ENCODE measurements at regions not wholly inside any gene's neighbourhood (a gene's known extent, or its start where the extent isn't known, plus 50 kb on each side); places are given as distances from the start of the nearest gene placed in this dataset.

DNA sequence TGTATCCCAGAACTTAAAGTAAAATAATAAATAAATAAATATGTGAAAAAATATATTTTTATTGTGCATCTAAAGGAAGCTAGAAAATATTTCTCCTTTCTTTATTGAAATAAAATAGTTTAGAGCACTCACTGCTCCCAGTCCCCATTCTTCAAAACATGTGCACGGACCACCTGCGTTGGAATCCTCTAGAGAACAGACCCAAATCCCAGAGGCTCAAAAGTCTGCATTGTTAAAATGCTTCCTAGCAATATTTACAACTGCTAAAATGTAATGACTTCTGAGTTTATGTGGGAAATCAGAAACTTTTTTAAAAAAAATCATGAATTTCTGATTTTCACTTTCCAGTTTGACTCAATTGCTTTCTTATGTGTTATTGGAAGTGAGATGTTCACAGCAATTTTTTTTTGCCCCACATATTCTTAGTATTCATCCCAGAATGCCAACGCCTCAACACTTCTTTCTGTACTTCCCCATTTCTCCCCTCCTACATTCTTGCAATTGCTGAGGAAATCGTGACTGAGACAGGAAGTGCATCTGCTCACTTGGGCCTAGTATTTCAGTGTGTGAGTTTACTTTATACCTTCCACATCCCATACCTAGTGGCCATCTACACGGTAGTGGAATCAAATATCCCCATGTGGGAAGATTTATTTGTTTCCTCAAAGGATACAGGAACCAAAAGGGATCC is 116.0 kb upstream of the FLRT2 start:
- no peak for TF ChIP-seq EZH2phosphoT487 (IDR thresholded peaks at IDR 0.05; ENCODE audit: insufficient read depth, low read depth)
- no peak for TF ChIP-seq EZH2 (IDR thresholded peaks at IDR 0.05; ENCODE audit: insufficient read depth, poor library complexity, severe bottlenecking)
